Kidney (tissue), 13 donors: ENCODE measurements at regions not wholly inside any gene's neighbourhood (a gene's known extent, or its start where the extent isn't known, plus 50 kb on each side); places are given as distances from the start of the nearest gene placed in this dataset.
A peak's percentile ranks its signal among the peaks of the same experiment; 100 is the strongest.

Experiments used
- DNase-seq, 5 donors: peaks; one replicate each; pipeline ENCODE4 v3.0.0-alpha.2; 2013 to 2020
- FAIRE-seq: peaks from 2 replicates; lab custom pipeline; 2012; peaks lifted over from hg19 to GRCh38; lab: Jason Lieb, UNC
- H3K27ac ChIP-seq, 2 donors: one replicate each; pipeline ENCODE4 v1.7.0; 2013; ENCODE audit warnings: low read depth in 2 of 2, low read length in 2 of 2, inconsistent platforms in 1 of 2
- H3K27me3 ChIP-seq: one replicate; pipeline ENCODE4 v1.7.1; 2013; ENCODE audit warnings: low read length, inconsistent platforms; ENCODE audit not compliant: control insufficient read depth, insufficient read depth
- H3K36me3 ChIP-seq, 3 donors: one replicate each; pipeline versions ENCODE4 v1.7.0 to v1.7.1; 2013; ENCODE audit warnings: low read length in 3 of 3, control low read depth in 1 of 3, inconsistent platforms in 1 of 3; ENCODE audit not compliant: insufficient read depth in 3 of 3, control insufficient read depth in 2 of 3
- H3K4me1 ChIP-seq, 3 donors: one replicate each; pipeline versions ENCODE4 v1.7.0 to v1.7.1; 2013; ENCODE audit warnings: low read length in 3 of 3, inconsistent platforms in 1 of 3, low read depth in 1 of 3; ENCODE audit not compliant: control insufficient read depth in 2 of 3, insufficient read depth in 2 of 3
- H3K4me3 ChIP-seq, 3 donors: one replicate each; pipeline versions ENCODE4 v1.7.0 to v1.8.1; 2013; ENCODE audit warnings: low read length in 3 of 3, control low read depth in 1 of 3, inconsistent platforms in 1 of 3
- H3K9ac ChIP-seq, 3 donors: one replicate each; pipeline versions ENCODE4 v1.7.0 to v1.7.1; 2013; ENCODE audit warnings: low read length in 3 of 3, control low read depth in 1 of 3, inconsistent platforms in 1 of 3
- H3K9me3 ChIP-seq, 3 donors: one replicate each; pipeline versions ENCODE4 v1.7.0 to v1.7.1; 2013; ENCODE audit warnings: low read length in 3 of 3, control low read depth in 1 of 3, inconsistent platforms in 1 of 3; ENCODE audit not compliant: control insufficient read depth in 2 of 3, insufficient read depth in 1 of 3
- intact Hi-C: fragments of 100-400 bp; cut with DNase I; formaldehyde crosslinking; loops from one replicate; pipeline ENCODE4 v1.11.1; 2022
- TF ChIP-seq, protein P1 (sequence below): IDR thresholded peaks from 3 replicates; pipeline ENCODE4 v1.5.1; 2012; ENCODE audit warnings: mild to moderate bottlenecking, moderate library complexity, borderline replicate concordance; ENCODE audit not compliant: insufficient read depth; ENCODE audit errors: extremely low read depth
- donor health status: control.
- donor health status: control.
- donor health status: control.
- donor health status: control.
- donor health status: control.
- donor health status: DM: yes; HTN: yes; CAD: no.
- donor health status: Normal renal cell carcinoma (clear cell type).

DNA sequence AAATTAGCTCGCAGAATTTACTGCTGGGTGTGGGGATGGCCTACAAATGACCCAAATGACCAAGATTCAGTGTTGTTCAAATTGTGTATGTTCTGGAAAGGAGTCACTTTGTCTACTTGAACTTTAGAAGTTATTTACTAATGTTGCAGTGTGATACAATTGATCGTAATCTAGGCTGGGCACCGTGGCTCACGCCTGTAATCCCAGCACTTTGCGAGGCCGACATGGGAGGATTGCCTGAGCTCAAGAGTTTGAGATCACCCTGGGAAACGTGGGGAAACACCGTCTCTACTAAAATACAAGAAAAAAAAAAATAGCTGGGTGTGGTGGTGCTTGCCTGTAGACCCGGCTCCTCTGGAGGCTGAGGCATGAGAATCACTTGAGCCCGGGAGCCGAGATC, 57.6 kb upstream of the TMPRSS2 start:
- no peak overlapping the region for H3K4me3 ChIP-seq
- intact Hi-C loops, result no loop called here
- peaks cover 0 to 5% (median 4%) of the 10 kb centered on the region in 3 donors for H3K4me1 ChIP-seq
- H3K36me3 ChIP-seq, result no peaks in the 10 kb centered on the region
- H3K9me3 ChIP-seq, result no peaks in the 10 kb centered on the region
- FAIRE-seq, result no peak
- DNase-seq, result no peak
- H3K27me3 ChIP-seq, result no peaks in the 10 kb centered on the region
- TF ChIP-seq, protein P1, sequence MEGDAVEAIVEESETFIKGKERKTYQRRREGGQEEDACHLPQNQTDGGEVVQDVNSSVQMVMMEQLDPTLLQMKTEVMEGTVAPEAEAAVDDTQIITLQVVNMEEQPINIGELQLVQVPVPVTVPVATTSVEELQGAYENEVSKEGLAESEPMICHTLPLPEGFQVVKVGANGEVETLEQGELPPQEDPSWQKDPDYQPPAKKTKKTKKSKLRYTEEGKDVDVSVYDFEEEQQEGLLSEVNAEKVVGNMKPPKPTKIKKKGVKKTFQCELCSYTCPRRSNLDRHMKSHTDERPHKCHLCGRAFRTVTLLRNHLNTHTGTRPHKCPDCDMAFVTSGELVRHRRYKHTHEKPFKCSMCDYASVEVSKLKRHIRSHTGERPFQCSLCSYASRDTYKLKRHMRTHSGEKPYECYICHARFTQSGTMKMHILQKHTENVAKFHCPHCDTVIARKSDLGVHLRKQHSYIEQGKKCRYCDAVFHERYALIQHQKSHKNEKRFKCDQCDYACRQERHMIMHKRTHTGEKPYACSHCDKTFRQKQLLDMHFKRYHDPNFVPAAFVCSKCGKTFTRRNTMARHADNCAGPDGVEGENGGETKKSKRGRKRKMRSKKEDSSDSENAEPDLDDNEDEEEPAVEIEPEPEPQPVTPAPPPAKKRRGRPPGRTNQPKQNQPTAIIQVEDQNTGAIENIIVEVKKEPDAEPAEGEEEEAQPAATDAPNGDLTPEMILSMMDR, result no peak
- H3K9ac ChIP-seq, result no peak overlapping the region
- H3K27ac ChIP-seq, result no peak overlapping the region

- Histone ChIP-seq H3K4me1 (peaks cover 0 to 5% (median 4%) of the 10 kb centered on the region in 3 donors), H3K27ac (no peak overlapping the region), H3K4me3 (no peak overlapping the region), H3K36me3 (no peaks in the 10 kb centered on the region), H3K27me3 (no peaks in the 10 kb centered on the region), H3K9ac (no peak overlapping the region), H3K9me3 (no peaks in the 10 kb centered on the region)
- DNase-seq (peak in 1 of 5 donors; percentile 13), FAIRE-seq (no peak)
- intact Hi-C loops, result no loop called here
- TF ChIP-seq, protein P1, result no peak
Observed at GRCh38 chr21:41564871-41565274, 56.9 kb upstream of the TMPRSS2 start.

GRCh38 chr21:41562101-41563000, 54.4 kb upstream of the TMPRSS2 start:
- Histone ChIP-seq H3K9me3 (no peaks in the 10 kb centered on the region), H3K27ac (peak overlapping the region; percentile 20 to 34), H3K27me3 (no peaks in the 10 kb centered on the region), H3K36me3 (no peaks in the 10 kb centered on the region), H3K4me1 (peaks cover 0 to 5% (median 4%) of the 10 kb centered on the region in 3 donors), H3K9ac (no peak overlapping the region), H3K4me3 (no peak overlapping the region)
- DNase-seq (peak in 1 of 5 donors; percentile 88), FAIRE-seq (no peak)
- TF ChIP-seq, protein P1, result no peak
- intact Hi-C loops, result no loop called here
